ENCODE measurements at regions not wholly inside any gene's neighbourhood (a gene's known extent, or its start where the extent isn't known, plus 50 kb on each side); places are given as distances from the start of the nearest gene placed in this dataset.
"Not testable (repeated sequence)": the region's sequence is repeated elsewhere in the genome, so short reads cannot be mapped to it uniquely, and the experiment has no call there.

- TF ChIP-seq POLR2A, CTCF (IDR thresholded peaks at IDR 0.05): not testable (repeated sequence)
Measured at GRCh38 chr17:21767162-21768156, 75.1 kb downstream of the KCNJ18 start.
